GM19099 (cell line): ENCODE measurements at regions not wholly inside any gene's neighbourhood (a gene's known extent, or its start where the extent isn't known, plus 50 kb on each side); places are given as distances from the start of the nearest gene placed in this dataset.

Experiments used
- POLR2A ChIP-seq: IDR thresholded peaks from 3 replicates; pipeline ENCODE4 v1.6.1; 2011; ENCODE audit warnings: low read depth; ENCODE audit not compliant: insufficient read length; ENCODE audit errors: extremely low read depth

- no peak for TF ChIP-seq POLR2A
Measured at GRCh38 chr3:43810797-43811196, 120.1 kb downstream of the ABHD5 start.

- TF ChIP-seq POLR2A, result no peak
Measured at GRCh38 chr3:43814461-43814860, 123.7 kb downstream of the ABHD5 start.

- TF ChIP-seq POLR2A, result no peak
Measured at GRCh38 chr3:43816372-43816771, 125.6 kb downstream of the ABHD5 start.

- no peak for TF ChIP-seq POLR2A
Measured at GRCh38 chr3:43817064-43817463, 126.3 kb downstream of the ABHD5 start.

GRCh38 chr3:43817825-43818224, 127.1 kb downstream of the ABHD5 start:
- TF ChIP-seq POLR2A, result no peak

- no peak for TF ChIP-seq POLR2A
Measured at GRCh38 chr3:43818229-43818628, 127.5 kb downstream of the ABHD5 start.

- TF ChIP-seq POLR2A, result no peak
Measured at GRCh38 chr3:43838009-43838758, 147.4 kb downstream of the ABHD5 start.

- no peak for TF ChIP-seq POLR2A
Measured at GRCh38 chr3:43838877-43839276, 148.1 kb downstream of the ABHD5 start.

- no peak for TF ChIP-seq POLR2A
Measured at GRCh38 chr3:43843386-43843785, 152.6 kb downstream of the ABHD5 start.

- TF ChIP-seq POLR2A, result no peak
Measured at GRCh38 chr3:43844757-43845156, 154.0 kb downstream of the ABHD5 start.

GRCh38 chr3:43852066-43852465, 161.3 kb downstream of the ABHD5 start:
- TF ChIP-seq POLR2A, result no peak

GRCh38 chr3:43854283-43854682, 163.5 kb downstream of the ABHD5 start:
- TF ChIP-seq POLR2A, result no peak

- TF ChIP-seq POLR2A, result no peak
Measured at GRCh38 chr3:43854916-43855315, 164.2 kb downstream of the ABHD5 start.

GRCh38 chr3:43855674-43856299, 165.0 kb downstream of the ABHD5 start:
- TF ChIP-seq POLR2A, result no peak

GRCh38 chr3:43856351-43856750, 165.6 kb downstream of the ABHD5 start:
- TF ChIP-seq POLR2A, result no peak

- no peak for TF ChIP-seq POLR2A
Measured at GRCh38 chr3:43856761-43857160, 166.0 kb downstream of the ABHD5 start.

- no peak for TF ChIP-seq POLR2A
Measured at GRCh38 chr3:43857361-43858293, 166.9 kb downstream of the ABHD5 start.
